ENCODE measurements at regions not wholly inside any gene's neighbourhood (a gene's known extent, or its start where the extent isn't known, plus 50 kb on each side); places are given as distances from the start of the nearest gene placed in this dataset.
"Not testable (repeated sequence)": the region's sequence is repeated elsewhere in the genome, so short reads cannot be mapped to it uniquely, and the experiment has no call there.

- DNase-seq = no peak
Observed at GRCh38 chr7:109836016-109836415, 1254.9 kb upstream of the LRRN3 start.

GRCh38 chr7:109842386-109842785 lies 1248.5 kb upstream of the LRRN3 start:
- DNase-seq = no peak

GRCh38 chr7:109844362-109844761 lies 1246.6 kb upstream of the LRRN3 start:
- DNase-seq = no peak

- DNase-seq = no peak
Observed at GRCh38 chr7:109864230-109864629, 1226.7 kb upstream of the LRRN3 start.

- no peak for DNase-seq
Observed at GRCh38 chr7:109868215-109868860, 1222.6 kb upstream of the LRRN3 start.

GRCh38 chr7:109873296-109873695 lies 1217.6 kb upstream of the LRRN3 start:
- DNase-seq = no peak

GRCh38 chr7:109879287-109879828 lies 1211.6 kb upstream of the LRRN3 start:
- DNase-seq = no peak

GRCh38 chr7:109890622-109891021 lies 1200.3 kb upstream of the LRRN3 start:
- DNase-seq = no peak

GRCh38 chr7:109893231-109893630 lies 1197.7 kb upstream of the LRRN3 start:
- no peak for DNase-seq

GRCh38 chr7:109895536-109895935 lies 1195.4 kb upstream of the LRRN3 start:
- no peak for DNase-seq

- DNase-seq = no peak
Observed at GRCh38 chr7:109901926-109902325, 1189.0 kb upstream of the LRRN3 start.

GRCh38 chr7:109905368-109906065 lies 1185.4 kb upstream of the LRRN3 start:
- not testable (repeated sequence) for DNase-seq

- no peak for DNase-seq
Observed at GRCh38 chr7:109915670-109916069, 1175.3 kb upstream of the LRRN3 start.

- no peak for DNase-seq
Observed at GRCh38 chr7:109926738-109927137, 1164.2 kb upstream of the LRRN3 start.

- no peak for DNase-seq
Observed at GRCh38 chr7:109930049-109930448, 1160.9 kb upstream of the LRRN3 start.

- no peak for DNase-seq
Observed at GRCh38 chr7:109939207-109939606, 1151.7 kb upstream of the LRRN3 start.

- DNase-seq = no peak
Observed at GRCh38 chr7:109945820-109946518, 1145.0 kb upstream of the LRRN3 start.

- no peak for DNase-seq
Observed at GRCh38 chr7:109950256-109950655, 1140.7 kb upstream of the LRRN3 start.

- DNase-seq = no peak
Observed at GRCh38 chr7:109950821-109951564, 1139.9 kb upstream of the LRRN3 start.

- no peak for DNase-seq
Observed at GRCh38 chr7:109951565-109951928, 1139.4 kb upstream of the LRRN3 start.

- DNase-seq = no peak
Observed at GRCh38 chr7:109955986-109956385, 1134.9 kb upstream of the LRRN3 start.

GRCh38 chr7:109956916-109957315 lies 1134.0 kb upstream of the LRRN3 start:
- DNase-seq = no peak

- no peak for DNase-seq
Observed at GRCh38 chr7:109963741-109964140, 1127.2 kb upstream of the LRRN3 start.
